Caco-2 (cell line): ENCODE measurements at regions not wholly inside any gene's neighbourhood (a gene's known extent, or its start where the extent isn't known, plus 50 kb on each side); places are given as distances from the start of the nearest gene placed in this dataset.
"Not testable (repeated sequence)": the region's sequence is repeated elsewhere in the genome, so short reads cannot be mapped to it uniquely, and the experiment has no call there.

Experiments used
- BruUV-seq: library from RNA; stranded (reverse); fragments of 400-500 nt; replicated peaks from 2 replicates; lab custom pipeline; 2021; lab: Mats Ljungman, UMichigan
- CTCF ChIA-PET: fragments of 300-600 bp; sonication (Branson Sonifier 250); formaldehyde crosslinking; loops from one replicate; lab custom pipeline; 2022; ENCODE audit warnings: antibody characterized with exemption; lab: Charles Lee
- POLR2A ChIA-PET: fragments of 300-600 bp; sonication (Branson Sonifier 250); formaldehyde crosslinking; loops from one replicate; lab custom pipeline; 2022; ENCODE audit warnings: antibody characterized with exemption; lab: Charles Lee
- DNase-seq, 2 experiments: peaks; one replicate each; pipeline versions ENCODE4 v3.0.0 to v3.0.0-alpha.2; 2020 to 2022
- H3K27me3 ChIP-seq: replicated peaks from 2 replicates; pipeline ENCODE4 v1.6.0; 2011; ENCODE audit warnings: low read length; ENCODE audit not compliant: control insufficient read depth, insufficient read depth
- H3K36me3 ChIP-seq: 2 replicates; pipeline ENCODE4 v1.5.1; 2011; ENCODE audit warnings: low read length; ENCODE audit not compliant: control insufficient read depth, insufficient read depth
- H3K4me1 ChIP-seq: fragments of 250-450 bp; sonication (Bioruptor Pico); 2 replicates; pipeline ENCODE4 v1.5.1; 2020; ENCODE audit warnings: mild to moderate bottlenecking
- H3K4me3 ChIP-seq: 2 replicates; pipeline ENCODE4 v1.5.1; 2011; ENCODE audit warnings: low read depth, mild to moderate bottlenecking, control low read depth, low read length
- H3K9me3 ChIP-seq: fragments of 250-450 bp; sonication (Bioruptor Pico); 2 replicates; pipeline ENCODE4 v1.5.1; 2020; ENCODE audit warnings: mild to moderate bottlenecking, moderate library complexity
- H3K27ac Mint-ChIP-seq: one replicate; pipeline ENCODE4 v1.8.0; 2022; ENCODE audit warnings: mixed read lengths; ENCODE audit not compliant: unreplicated experiment
- H3K27me3 Mint-ChIP-seq: one replicate; pipeline ENCODE4 v1.8.0; 2022; ENCODE audit warnings: mixed read lengths; ENCODE audit not compliant: insufficient read depth, unreplicated experiment
- H3K36me3 Mint-ChIP-seq: one replicate; pipeline ENCODE4 v1.8.0; 2022; ENCODE audit warnings: mild to moderate bottlenecking, mixed read lengths; ENCODE audit not compliant: insufficient read depth, unreplicated experiment
- H3K4me1 Mint-ChIP-seq: one replicate; pipeline ENCODE4 v1.8.0; 2022; ENCODE audit warnings: low read depth, mixed read lengths; ENCODE audit not compliant: unreplicated experiment
- H3K4me3 Mint-ChIP-seq: one replicate; pipeline ENCODE4 v1.8.0; 2022; ENCODE audit warnings: mild to moderate bottlenecking, moderate library complexity, mixed read lengths; ENCODE audit not compliant: unreplicated experiment
- H3K9me3 Mint-ChIP-seq: one replicate; pipeline ENCODE4 v1.8.0; 2022; ENCODE audit warnings: mixed read lengths; ENCODE audit not compliant: unreplicated experiment
- CTCF ChIP-seq, 2 experiments: fragments of 200-600 bp in 1 of 2; IDR thresholded peaks; 1 replicate in 1 of 2; 2 replicates in 1 of 2; pipeline versions ENCODE4 v1.5.1 to v1.8.0; 2011 to 2022; ENCODE audit warnings: antibody characterized with exemption in 1 of 2, control low read depth in 1 of 2, inconsistent platforms in 1 of 2, low read depth in 1 of 2, low read length in 1 of 2, mild to moderate bottlenecking in 1 of 2, moderate library complexity in 1 of 2; ENCODE audit not compliant: insufficient read depth in 1 of 2, severe bottlenecking in 1 of 2, unreplicated experiment in 1 of 2
- intact Hi-C: fragments of 100-400 bp; cut with micrococcal nuclease; formaldehyde crosslinking; loops from one replicate; pipeline ENCODE4 v1.10.0; 2022; ENCODE audit not compliant: unreplicated experiment

DNA sequence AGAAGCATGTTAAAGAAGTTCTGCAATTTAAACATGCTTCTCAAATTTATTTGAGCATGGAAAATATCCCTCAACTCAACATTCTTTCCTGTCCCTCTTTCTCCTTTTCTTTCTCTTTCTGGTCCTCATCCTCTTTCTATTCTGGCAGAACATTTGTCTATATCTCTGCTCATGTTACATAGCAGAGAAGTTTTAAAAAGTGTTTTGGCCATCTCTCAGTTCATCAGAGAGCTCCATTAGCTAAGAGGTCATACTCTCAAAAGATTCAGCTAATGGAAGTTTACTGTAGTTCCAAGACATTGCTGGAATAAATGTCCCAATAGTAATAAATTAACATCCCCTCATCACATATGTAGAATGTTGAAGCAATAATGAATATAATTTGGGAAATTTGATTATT is 53.5 kb downstream of the XCL2 start:
- CTCF ChIA-PET: no interaction called here
- H3K4me3 ChIP-seq: no peak overlapping the region
- no peak for TF ChIP-seq CTCF (IDR thresholded peaks at IDR 0.05; ENCODE audit: insufficient read depth in 1 of 2, low read depth in 1 of 2, low read length in 1 of 2, severe bottlenecking in 1 of 2, unreplicated experiment in 1 of 2)
- no TSS peak for BruUV-seq
- no peak for DNase-seq
- no peaks in the 10 kb centered on the region; the same call in 1 of the 2 replicates for H3K9me3 ChIP-seq
- no peaks in the 10 kb centered on the region for H3K36me3 ChIP-seq
- no peak overlapping the region for H3K4me3 Mint-ChIP-seq
- intact Hi-C loops: no loop called here
- peaks cover 22% of the 10 kb centered on the region for H3K9me3 Mint-ChIP-seq
- POLR2A ChIA-PET: no interaction called here
- peaks cover 35% of the 10 kb centered on the region for H3K36me3 Mint-ChIP-seq
- no peaks in the 10 kb centered on the region for H3K27me3 Mint-ChIP-seq
- no peaks in the 10 kb centered on the region for H3K27me3 ChIP-seq
- 0 out of 2 replicates have a peak, but pooled peaks cover 10% of the 10 kb centered on the region for H3K4me1 ChIP-seq
- peaks cover 11% of the 10 kb centered on the region for H3K4me1 Mint-ChIP-seq
- no peak overlapping the region for H3K27ac Mint-ChIP-seq

GRCh38 chr1:168488138-168488537 is 55.7 kb downstream of the XCL2 start:
- H3K9me3 Mint-ChIP-seq: peaks cover 22% of the 10 kb centered on the region
- Histone ChIP-seq H3K27me3 (no peaks in the 10 kb centered on the region), H3K9me3 (no peaks in the 10 kb centered on the region), H3K4me3 (no peak overlapping the region), H3K4me1 (0 out of 2 replicates have a peak, but pooled peaks cover 9% of the 10 kb centered on the region), H3K36me3 (no peaks in the 10 kb centered on the region)
- no peaks in the 10 kb centered on the region for H3K27me3 Mint-ChIP-seq
- H3K4me1 Mint-ChIP-seq: peaks cover 24% of the 10 kb centered on the region
- TF ChIP-seq CTCF (IDR thresholded peaks at IDR 0.05; ENCODE audit: insufficient read depth in 1 of 2, low read depth in 1 of 2, low read length in 1 of 2, severe bottlenecking in 1 of 2, unreplicated experiment in 1 of 2): no peak
- peaks cover 26% of the 10 kb centered on the region for H3K36me3 Mint-ChIP-seq
- DNase-seq: no peak
- ChIA-PET CTCF (no interaction called here), POLR2A (no interaction called here)
- no TSS peak for BruUV-seq
- no peak overlapping the region for H3K27ac Mint-ChIP-seq
- intact Hi-C loops: no loop called here
- no peak overlapping the region for H3K4me3 Mint-ChIP-seq

- POLR2A ChIA-PET, H3K4me3 Mint-ChIP-seq, CTCF ChIA-PET, H3K9me3 ChIP-seq, DNase-seq, H3K36me3 ChIP-seq, H3K27ac Mint-ChIP-seq, H3K4me3 ChIP-seq, H3K27me3 ChIP-seq, H3K27me3 Mint-ChIP-seq, intact Hi-C loops, BruUV-seq: not testable (repeated sequence)
- Mint-ChIP-seq H3K4me1 (peaks cover 31% of the 10 kb centered on the region), H3K9me3 (peaks cover 21% of the 10 kb centered on the region), H3K36me3 (peaks cover 26% of the 10 kb centered on the region)
- H3K4me1 ChIP-seq: peaks cover 13% of the 10 kb centered on the region
Observed at GRCh38 chr1:168486820-168487219, 57.0 kb downstream of the XCL2 start.

DNA sequence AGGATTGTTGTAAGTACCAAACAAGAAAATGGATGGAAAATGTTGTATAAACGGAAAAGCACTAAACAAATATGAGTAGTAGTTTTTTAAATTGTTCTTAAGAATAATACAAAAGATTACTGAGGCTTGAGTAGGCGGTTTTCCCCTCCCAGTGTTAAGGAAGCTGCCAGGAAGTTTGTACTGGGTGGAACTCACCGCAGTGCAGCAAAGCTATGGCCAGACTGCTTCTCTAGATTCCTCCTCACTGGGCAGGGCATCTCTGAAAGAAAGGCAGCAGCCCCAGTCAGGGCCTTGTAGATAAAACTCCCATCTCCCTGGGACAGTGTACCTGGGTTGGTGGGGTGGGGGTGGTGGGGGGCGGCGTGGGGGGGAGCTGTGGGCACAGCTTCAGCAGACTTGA is 58.7 kb downstream of the XCL2 start:
- Mint-ChIP-seq H3K4me3 (no peak overlapping the region), H3K27me3 (no peaks in the 10 kb centered on the region), H3K27ac (no peak overlapping the region), H3K4me1 (peaks cover 34% of the 10 kb centered on the region), H3K9me3 (peaks cover 3% of the 10 kb centered on the region), H3K36me3 (peaks cover 21% of the 10 kb centered on the region)
- DNase-seq: no peak
- intact Hi-C loops: no loop called here
- no peak for TF ChIP-seq CTCF (IDR thresholded peaks at IDR 0.05; ENCODE audit: insufficient read depth in 1 of 2, low read depth in 1 of 2, low read length in 1 of 2, severe bottlenecking in 1 of 2, unreplicated experiment in 1 of 2)
- Histone ChIP-seq H3K4me3 (no peak overlapping the region), H3K36me3 (peaks cover 1% of the 10 kb centered on the region), H3K27me3 (no peaks in the 10 kb centered on the region), H3K9me3 (no peaks in the 10 kb centered on the region), H3K4me1 (peaks cover 15% of the 10 kb centered on the region)
- no TSS peak for BruUV-seq
- ChIA-PET POLR2A (no interaction called here), CTCF (no interaction called here)
